ENCODE measurements at regions not wholly inside any gene's neighbourhood (a gene's known extent, or its start where the extent isn't known, plus 50 kb on each side); places are given as distances from the start of the nearest gene placed in this dataset.

DNA sequence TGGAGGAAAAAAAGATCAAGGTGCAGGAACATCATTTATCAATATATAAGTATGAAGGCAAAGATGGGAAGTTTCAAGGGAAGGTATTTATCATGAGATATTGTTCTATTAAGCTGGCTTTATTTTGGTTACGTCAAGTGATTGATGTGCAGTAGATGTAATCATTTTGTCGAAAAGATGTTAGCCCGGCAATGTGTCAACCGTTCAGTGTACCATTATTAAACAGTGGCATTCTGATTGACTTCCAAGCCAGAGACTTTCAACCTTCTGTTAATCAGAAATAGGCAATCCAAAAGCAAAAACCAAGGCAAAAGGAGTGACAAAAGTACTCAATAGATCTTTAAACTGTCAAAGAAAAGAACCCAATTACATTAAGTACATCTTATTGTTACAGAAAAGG lies 1340.3 kb upstream of the GOT2 start:
- Histone ChIP-seq H3K9ac (ENCODE audit: low read length) (no peak overlapping the region), H3K27ac (ENCODE audit: low read length) (no peak overlapping the region), H2AFZ (ENCODE audit: low read length) (no peak overlapping the region), H3F3A (ENCODE audit: insufficient read depth, low read length) (no peaks in the 10 kb centered on the region), H3K79me2 (ENCODE audit: low read length) (no peaks in the 10 kb centered on the region), H3K4me3 (ENCODE audit: low read length) (no peak overlapping the region), H3K9me2 (replicated peaks; ENCODE audit: insufficient read depth, low read length) (no peaks in the 10 kb centered on the region), H3K36me3 (replicated peaks; ENCODE audit: insufficient read depth, low read length) (no peaks in the 10 kb centered on the region), H3K27me3 (replicated peaks; ENCODE audit: insufficient read depth, low read length) (no peaks in the 10 kb centered on the region), H4K20me1 (ENCODE audit: insufficient read depth, low read length) (no peaks in the 10 kb centered on the region), H3K9me3 (replicated peaks; ENCODE audit: insufficient read depth, low read length) (no peaks in the 10 kb centered on the region), H3K4me1 (ENCODE audit: low read length) (no peaks in the 10 kb centered on the region), H3K4me2 (ENCODE audit: low read depth, low read length) (no peak overlapping the region)
- DNase-seq: no peak
- TF ChIP-seq EZH2phosphoT487 (IDR thresholded peaks at IDR 0.05; ENCODE audit: low read length) (no peak), EZH2 (optimal IDR thresholded peaks at IDR 0.05; ENCODE audit: low read depth, low read length) (no peak)
- TF ChIP-seq, protein P1, sequence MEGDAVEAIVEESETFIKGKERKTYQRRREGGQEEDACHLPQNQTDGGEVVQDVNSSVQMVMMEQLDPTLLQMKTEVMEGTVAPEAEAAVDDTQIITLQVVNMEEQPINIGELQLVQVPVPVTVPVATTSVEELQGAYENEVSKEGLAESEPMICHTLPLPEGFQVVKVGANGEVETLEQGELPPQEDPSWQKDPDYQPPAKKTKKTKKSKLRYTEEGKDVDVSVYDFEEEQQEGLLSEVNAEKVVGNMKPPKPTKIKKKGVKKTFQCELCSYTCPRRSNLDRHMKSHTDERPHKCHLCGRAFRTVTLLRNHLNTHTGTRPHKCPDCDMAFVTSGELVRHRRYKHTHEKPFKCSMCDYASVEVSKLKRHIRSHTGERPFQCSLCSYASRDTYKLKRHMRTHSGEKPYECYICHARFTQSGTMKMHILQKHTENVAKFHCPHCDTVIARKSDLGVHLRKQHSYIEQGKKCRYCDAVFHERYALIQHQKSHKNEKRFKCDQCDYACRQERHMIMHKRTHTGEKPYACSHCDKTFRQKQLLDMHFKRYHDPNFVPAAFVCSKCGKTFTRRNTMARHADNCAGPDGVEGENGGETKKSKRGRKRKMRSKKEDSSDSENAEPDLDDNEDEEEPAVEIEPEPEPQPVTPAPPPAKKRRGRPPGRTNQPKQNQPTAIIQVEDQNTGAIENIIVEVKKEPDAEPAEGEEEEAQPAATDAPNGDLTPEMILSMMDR (IDR thresholded peaks at IDR 0.05; ENCODE audit: low read length): no peak

DNA sequence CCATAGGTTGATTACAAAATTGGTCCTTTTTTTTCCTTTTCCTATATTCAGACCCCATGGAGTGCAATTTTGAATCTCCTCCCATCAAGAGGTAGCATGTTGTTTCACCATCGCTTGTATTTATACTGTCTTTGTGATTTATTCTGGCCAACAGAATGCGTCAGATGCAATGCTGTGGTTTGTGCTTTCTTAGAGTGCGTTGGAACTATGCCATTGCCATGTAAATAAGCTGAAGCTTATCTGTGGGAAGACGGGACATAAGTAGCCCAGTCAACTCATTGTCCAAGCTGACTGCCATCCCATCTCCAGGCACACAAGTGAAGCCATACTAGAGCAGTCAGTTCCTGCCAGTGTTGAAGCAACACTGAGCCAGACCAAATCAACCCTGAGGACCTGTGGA lies 1339.3 kb upstream of the GOT2 start:
- no peaks in the 10 kb centered on the region for H3K36me3 ChIP-seq (replicated peaks; ENCODE audit: insufficient read depth, low read length)
- no peak overlapping the region for H3K27ac ChIP-seq (ENCODE audit: low read length)
- H4K20me1 ChIP-seq (ENCODE audit: insufficient read depth, low read length): no peaks in the 10 kb centered on the region
- H3K79me2 ChIP-seq (ENCODE audit: low read length): no peaks in the 10 kb centered on the region
- TF ChIP-seq, protein P1 (IDR thresholded peaks at IDR 0.05; ENCODE audit: low read length): no peak
- no peaks in the 10 kb centered on the region for H3K9me2 ChIP-seq (replicated peaks; ENCODE audit: insufficient read depth, low read length)
- no peaks in the 10 kb centered on the region for H3K9me3 ChIP-seq (replicated peaks; ENCODE audit: insufficient read depth, low read length)
- no peak overlapping the region for H2AFZ ChIP-seq (ENCODE audit: low read length)
- no peaks in the 10 kb centered on the region for H3K4me1 ChIP-seq (ENCODE audit: low read length)
- no peaks in the 10 kb centered on the region for H3F3A ChIP-seq (ENCODE audit: insufficient read depth, low read length)
- H3K4me2 ChIP-seq (ENCODE audit: low read depth, low read length): no peak overlapping the region
- H3K27me3 ChIP-seq (replicated peaks; ENCODE audit: insufficient read depth, low read length): no peaks in the 10 kb centered on the region
- H3K4me3 ChIP-seq (ENCODE audit: low read length): no peak overlapping the region
- no peak overlapping the region for H3K9ac ChIP-seq (ENCODE audit: low read length)
- DNase-seq: no peak

DNA sequence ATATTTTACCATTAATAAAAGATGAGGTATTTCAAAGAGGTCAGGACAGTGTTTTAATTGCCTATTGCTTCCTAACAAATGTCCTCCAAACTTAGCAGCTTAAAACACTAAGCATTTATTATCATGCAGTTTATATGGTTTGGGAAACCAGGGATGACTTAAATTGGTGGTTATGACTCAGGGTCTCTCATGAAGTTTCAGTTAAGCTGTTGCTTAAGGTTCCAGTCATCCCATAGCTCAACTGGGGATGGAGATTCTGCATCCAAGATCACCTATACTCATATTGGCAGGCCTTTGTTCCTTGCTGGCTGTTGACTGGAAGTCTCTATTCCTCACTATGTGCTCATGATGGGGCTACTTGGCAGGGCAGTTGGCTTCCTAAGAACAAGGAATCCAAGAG lies 1329.9 kb upstream of the GOT2 start:
- DNase-seq: no peak
- Histone ChIP-seq H3K9me3 (replicated peaks; ENCODE audit: insufficient read depth, low read length) (no peaks in the 10 kb centered on the region), H2AFZ (ENCODE audit: low read length) (no peak overlapping the region), H3K79me2 (ENCODE audit: low read length) (no peaks in the 10 kb centered on the region), H3K4me2 (ENCODE audit: low read depth, low read length) (no peak overlapping the region), H3K9me2 (replicated peaks; ENCODE audit: insufficient read depth, low read length) (no peaks in the 10 kb centered on the region), H3K9ac (ENCODE audit: low read length) (no peak overlapping the region), H3K4me1 (ENCODE audit: low read length) (no peaks in the 10 kb centered on the region), H3K27ac (ENCODE audit: low read length) (no peak overlapping the region), H3K27me3 (replicated peaks; ENCODE audit: insufficient read depth, low read length) (no peaks in the 10 kb centered on the region), H3F3A (ENCODE audit: insufficient read depth, low read length) (no peaks in the 10 kb centered on the region), H3K4me3 (ENCODE audit: low read length) (no peak overlapping the region), H3K36me3 (replicated peaks; ENCODE audit: insufficient read depth, low read length) (no peaks in the 10 kb centered on the region), H4K20me1 (ENCODE audit: insufficient read depth, low read length) (no peaks in the 10 kb centered on the region)
- TF ChIP-seq EZH2phosphoT487 (IDR thresholded peaks at IDR 0.05; ENCODE audit: low read length) (no peak), EZH2 (optimal IDR thresholded peaks at IDR 0.05; ENCODE audit: low read depth, low read length) (no peak)
- TF ChIP-seq, protein P1 (IDR thresholded peaks at IDR 0.05; ENCODE audit: low read length): no peak

DNA sequence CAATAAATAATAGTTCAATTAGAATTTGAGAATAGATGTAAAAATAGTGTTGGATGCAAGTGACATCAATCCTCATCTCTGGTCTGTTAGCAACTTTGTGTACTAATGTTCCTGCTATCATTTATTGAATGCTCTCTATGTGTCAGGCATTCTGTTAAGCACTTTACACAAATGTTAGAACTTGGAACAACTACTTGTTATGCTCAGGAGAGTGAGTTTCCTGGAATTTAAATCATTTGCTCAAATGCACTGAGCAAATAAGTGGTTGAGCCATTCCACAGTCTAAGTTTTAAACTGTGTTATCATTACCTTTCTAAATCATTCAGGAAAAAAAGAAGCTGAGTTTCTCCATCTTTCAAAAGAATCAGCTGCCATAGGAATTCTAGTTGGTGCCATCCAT lies 1327.3 kb upstream of the GOT2 start:
- no peak overlapping the region for H3K4me3 ChIP-seq (ENCODE audit: low read length)
- H3K79me2 ChIP-seq (ENCODE audit: low read length): no peaks in the 10 kb centered on the region
- no peak for DNase-seq
- no peak overlapping the region for H3K9ac ChIP-seq (ENCODE audit: low read length)
- TF ChIP-seq EZH2 (optimal IDR thresholded peaks at IDR 0.05; ENCODE audit: low read depth, low read length): no peak
- TF ChIP-seq, protein P1 (IDR thresholded peaks at IDR 0.05; ENCODE audit: low read length): no peak
- no peak for TF ChIP-seq EZH2phosphoT487 (IDR thresholded peaks at IDR 0.05; ENCODE audit: low read length)
- H2AFZ ChIP-seq (ENCODE audit: low read length): no peak overlapping the region
- H3K9me2 ChIP-seq (replicated peaks; ENCODE audit: insufficient read depth, low read length): no peaks in the 10 kb centered on the region
- H3K27ac ChIP-seq (ENCODE audit: low read length): no peak overlapping the region
- no peaks in the 10 kb centered on the region for H4K20me1 ChIP-seq (ENCODE audit: insufficient read depth, low read length)
- no peaks in the 10 kb centered on the region for H3K27me3 ChIP-seq (replicated peaks; ENCODE audit: insufficient read depth, low read length)
- no peaks in the 10 kb centered on the region for H3F3A ChIP-seq (ENCODE audit: insufficient read depth, low read length)
- no peaks in the 10 kb centered on the region for H3K9me3 ChIP-seq (replicated peaks; ENCODE audit: insufficient read depth, low read length)
- H3K36me3 ChIP-seq (replicated peaks; ENCODE audit: insufficient read depth, low read length): no peaks in the 10 kb centered on the region
- H3K4me1 ChIP-seq (ENCODE audit: low read length): no peaks in the 10 kb centered on the region
- H3K4me2 ChIP-seq (ENCODE audit: low read depth, low read length): no peak overlapping the region
